ENCODE measurements at regions not wholly inside any gene's neighbourhood (a gene's known extent, or its start where the extent isn't known, plus 50 kb on each side); places are given as distances from the start of the nearest gene placed in this dataset.

DNA sequence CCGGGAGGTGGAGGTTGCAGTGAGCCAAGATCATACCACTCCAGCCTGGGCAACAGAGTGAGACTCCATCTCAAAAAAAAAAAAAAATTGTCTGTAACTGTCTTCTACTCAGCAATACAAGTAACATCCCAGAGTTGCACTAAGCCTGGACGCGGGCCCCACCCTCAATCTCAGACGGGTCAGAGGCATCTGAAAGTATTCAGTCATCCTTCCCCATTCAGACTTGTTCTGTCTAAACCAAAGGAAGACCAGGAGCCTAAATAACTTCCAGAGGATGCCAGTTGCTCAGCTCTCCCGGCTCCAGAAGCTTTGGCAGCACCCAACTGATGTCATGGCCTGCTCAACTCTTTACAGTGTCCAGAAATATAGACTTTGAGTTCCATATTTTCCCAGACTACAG is 218.6 kb downstream of the AUH start:
- TF ChIP-seq, protein P1, sequence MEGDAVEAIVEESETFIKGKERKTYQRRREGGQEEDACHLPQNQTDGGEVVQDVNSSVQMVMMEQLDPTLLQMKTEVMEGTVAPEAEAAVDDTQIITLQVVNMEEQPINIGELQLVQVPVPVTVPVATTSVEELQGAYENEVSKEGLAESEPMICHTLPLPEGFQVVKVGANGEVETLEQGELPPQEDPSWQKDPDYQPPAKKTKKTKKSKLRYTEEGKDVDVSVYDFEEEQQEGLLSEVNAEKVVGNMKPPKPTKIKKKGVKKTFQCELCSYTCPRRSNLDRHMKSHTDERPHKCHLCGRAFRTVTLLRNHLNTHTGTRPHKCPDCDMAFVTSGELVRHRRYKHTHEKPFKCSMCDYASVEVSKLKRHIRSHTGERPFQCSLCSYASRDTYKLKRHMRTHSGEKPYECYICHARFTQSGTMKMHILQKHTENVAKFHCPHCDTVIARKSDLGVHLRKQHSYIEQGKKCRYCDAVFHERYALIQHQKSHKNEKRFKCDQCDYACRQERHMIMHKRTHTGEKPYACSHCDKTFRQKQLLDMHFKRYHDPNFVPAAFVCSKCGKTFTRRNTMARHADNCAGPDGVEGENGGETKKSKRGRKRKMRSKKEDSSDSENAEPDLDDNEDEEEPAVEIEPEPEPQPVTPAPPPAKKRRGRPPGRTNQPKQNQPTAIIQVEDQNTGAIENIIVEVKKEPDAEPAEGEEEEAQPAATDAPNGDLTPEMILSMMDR (conservative IDR thresholded peaks at IDR 0.05; ENCODE audit: low read depth in 2 of 2), result no peak
- TF ChIP-seq POLR2AphosphoS5 (IDR thresholded peaks at IDR 0.05; ENCODE audit: low read depth), result no peak
- TF ChIP-seq JUNB (IDR thresholded peaks at IDR 0.05; ENCODE audit: unreplicated experiment), result no peak
- TF ChIP-seq ZNF331 (CRISPR knock-in tag; IDR thresholded peaks at IDR 0.05; ENCODE audit: low read depth), result no peak
- TF ChIP-seq, protein P2, sequence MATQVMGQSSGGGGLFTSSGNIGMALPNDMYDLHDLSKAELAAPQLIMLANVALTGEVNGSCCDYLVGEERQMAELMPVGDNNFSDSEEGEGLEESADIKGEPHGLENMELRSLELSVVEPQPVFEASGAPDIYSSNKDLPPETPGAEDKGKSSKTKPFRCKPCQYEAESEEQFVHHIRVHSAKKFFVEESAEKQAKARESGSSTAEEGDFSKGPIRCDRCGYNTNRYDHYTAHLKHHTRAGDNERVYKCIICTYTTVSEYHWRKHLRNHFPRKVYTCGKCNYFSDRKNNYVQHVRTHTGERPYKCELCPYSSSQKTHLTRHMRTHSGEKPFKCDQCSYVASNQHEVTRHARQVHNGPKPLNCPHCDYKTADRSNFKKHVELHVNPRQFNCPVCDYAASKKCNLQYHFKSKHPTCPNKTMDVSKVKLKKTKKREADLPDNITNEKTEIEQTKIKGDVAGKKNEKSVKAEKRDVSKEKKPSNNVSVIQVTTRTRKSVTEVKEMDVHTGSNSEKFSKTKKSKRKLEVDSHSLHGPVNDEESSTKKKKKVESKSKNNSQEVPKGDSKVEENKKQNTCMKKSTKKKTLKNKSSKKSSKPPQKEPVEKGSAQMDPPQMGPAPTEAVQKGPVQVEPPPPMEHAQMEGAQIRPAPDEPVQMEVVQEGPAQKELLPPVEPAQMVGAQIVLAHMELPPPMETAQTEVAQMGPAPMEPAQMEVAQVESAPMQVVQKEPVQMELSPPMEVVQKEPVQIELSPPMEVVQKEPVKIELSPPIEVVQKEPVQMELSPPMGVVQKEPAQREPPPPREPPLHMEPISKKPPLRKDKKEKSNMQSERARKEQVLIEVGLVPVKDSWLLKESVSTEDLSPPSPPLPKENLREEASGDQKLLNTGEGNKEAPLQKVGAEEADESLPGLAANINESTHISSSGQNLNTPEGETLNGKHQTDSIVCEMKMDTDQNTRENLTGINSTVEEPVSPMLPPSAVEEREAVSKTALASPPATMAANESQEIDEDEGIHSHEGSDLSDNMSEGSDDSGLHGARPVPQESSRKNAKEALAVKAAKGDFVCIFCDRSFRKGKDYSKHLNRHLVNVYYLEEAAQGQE (IDR thresholded peaks at IDR 0.05; ENCODE audit: unreplicated experiment), result no peak
